Testis (tissue), 2 donors: ENCODE measurements at regions not wholly inside any gene's neighbourhood (a gene's known extent, or its start where the extent isn't known, plus 50 kb on each side); places are given as distances from the start of the nearest gene placed in this dataset.

Experiments used
- POLR2A ChIP-seq: fragments of 450-650 bp; IDR thresholded peaks from one replicate; pipeline ENCODE4 v1.6.1; 2017; ENCODE audit warnings: antibody characterized with exemption, mild to moderate bottlenecking, moderate library complexity
- TF ChIP-seq, protein P1 (sequence below), 3 experiments: fragments of 450-650 bp in 2 of 3; fragments of 200-600 bp in 1 of 3; sonication (generic) in 1 of 3; IDR thresholded peaks; one replicate each; pipeline ENCODE4 v1.5.1; 2016 to 2019; ENCODE audit warnings: antibody characterized with exemption in 3 of 3, mild to moderate bottlenecking in 2 of 3, moderate library complexity in 1 of 3

DNA sequence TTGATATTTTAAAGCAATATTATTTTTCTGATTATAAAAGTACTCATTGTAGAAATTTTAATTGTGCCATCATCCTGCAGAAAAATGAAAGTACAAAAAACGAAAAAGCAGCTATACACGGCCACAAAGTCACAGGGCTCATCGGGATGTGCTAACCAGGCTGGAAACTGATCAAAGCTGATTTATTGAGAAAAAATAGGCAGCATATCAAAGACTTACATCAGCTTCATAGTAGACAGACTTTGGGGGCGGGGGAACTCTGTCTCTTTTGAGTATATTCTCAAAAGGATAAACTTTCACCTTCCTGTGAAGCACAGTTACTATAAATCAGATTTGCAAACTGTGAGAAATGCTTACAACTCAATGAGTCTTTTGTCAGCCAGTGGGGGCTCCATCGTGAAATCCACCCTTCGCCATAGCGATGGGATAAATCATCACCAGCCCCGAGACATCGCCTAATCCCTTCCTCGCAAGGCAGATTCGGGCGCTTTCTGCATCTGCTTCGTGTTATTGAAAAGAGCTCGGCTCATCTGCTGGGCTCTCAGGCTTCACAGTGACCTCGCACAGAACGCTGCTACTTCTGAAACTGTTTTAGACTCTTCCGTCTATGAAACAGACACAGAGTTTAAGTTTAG is 69.2 kb upstream of the ERG start:
- TF ChIP-seq, protein P1, sequence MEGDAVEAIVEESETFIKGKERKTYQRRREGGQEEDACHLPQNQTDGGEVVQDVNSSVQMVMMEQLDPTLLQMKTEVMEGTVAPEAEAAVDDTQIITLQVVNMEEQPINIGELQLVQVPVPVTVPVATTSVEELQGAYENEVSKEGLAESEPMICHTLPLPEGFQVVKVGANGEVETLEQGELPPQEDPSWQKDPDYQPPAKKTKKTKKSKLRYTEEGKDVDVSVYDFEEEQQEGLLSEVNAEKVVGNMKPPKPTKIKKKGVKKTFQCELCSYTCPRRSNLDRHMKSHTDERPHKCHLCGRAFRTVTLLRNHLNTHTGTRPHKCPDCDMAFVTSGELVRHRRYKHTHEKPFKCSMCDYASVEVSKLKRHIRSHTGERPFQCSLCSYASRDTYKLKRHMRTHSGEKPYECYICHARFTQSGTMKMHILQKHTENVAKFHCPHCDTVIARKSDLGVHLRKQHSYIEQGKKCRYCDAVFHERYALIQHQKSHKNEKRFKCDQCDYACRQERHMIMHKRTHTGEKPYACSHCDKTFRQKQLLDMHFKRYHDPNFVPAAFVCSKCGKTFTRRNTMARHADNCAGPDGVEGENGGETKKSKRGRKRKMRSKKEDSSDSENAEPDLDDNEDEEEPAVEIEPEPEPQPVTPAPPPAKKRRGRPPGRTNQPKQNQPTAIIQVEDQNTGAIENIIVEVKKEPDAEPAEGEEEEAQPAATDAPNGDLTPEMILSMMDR (IDR thresholded peaks at IDR 0.05) = no peak
- no peak for TF ChIP-seq POLR2A
